Subcutaneous abdominal adipose tissue (tissue), 5 donors: ENCODE measurements at regions not wholly inside any gene's neighbourhood (a gene's known extent, or its start where the extent isn't known, plus 50 kb on each side); places are given as distances from the start of the nearest gene placed in this dataset.

ENCODE experiments used
- H3K27ac ChIP-seq: one replicate; pipeline ENCODE4 v1.7.0; 2013; ENCODE audit warnings: low read depth, mild to moderate bottlenecking, inconsistent platforms, low read length, moderate library complexity
- H3K27me3 ChIP-seq, 5 donors: one replicate each; pipeline ENCODE4 v1.7.0; 2013; ENCODE audit warnings: low read length in 5 of 5, inconsistent platforms in 1 of 5; ENCODE audit not compliant: control insufficient read depth in 5 of 5, insufficient read depth in 4 of 5
- H3K36me3 ChIP-seq, 5 donors: one replicate each; pipeline ENCODE4 v1.7.0; 2013; ENCODE audit warnings: low read length in 5 of 5; ENCODE audit not compliant: control insufficient read depth in 5 of 5, insufficient read depth in 5 of 5
- H3K4me1 ChIP-seq, 5 donors: one replicate each; pipeline ENCODE4 v1.7.0; 2013; ENCODE audit warnings: low read length in 5 of 5, mild to moderate bottlenecking in 3 of 5, moderate library complexity in 1 of 5; ENCODE audit not compliant: control insufficient read depth in 5 of 5, insufficient read depth in 5 of 5
- H3K4me3 ChIP-seq, 5 donors: one replicate each; pipeline ENCODE4 v1.7.0; 2013; ENCODE audit warnings: low read length in 5 of 5, low read depth in 1 of 5
- H3K9ac ChIP-seq, 5 donors: one replicate each; pipeline ENCODE4 v1.7.0; 2013; ENCODE audit warnings: low read length in 5 of 5, mild to moderate bottlenecking in 4 of 5, moderate library complexity in 3 of 5
- H3K9me3 ChIP-seq, 5 donors: one replicate each; pipeline ENCODE4 v1.7.0; 2013; ENCODE audit warnings: low read length in 5 of 5; ENCODE audit not compliant: control insufficient read depth in 5 of 5
- donor health status: healthy.
- donor health status: healthy.
- donor health status: healthy.
- donor health status: healthy.
- donor health status: healthy.

DNA sequence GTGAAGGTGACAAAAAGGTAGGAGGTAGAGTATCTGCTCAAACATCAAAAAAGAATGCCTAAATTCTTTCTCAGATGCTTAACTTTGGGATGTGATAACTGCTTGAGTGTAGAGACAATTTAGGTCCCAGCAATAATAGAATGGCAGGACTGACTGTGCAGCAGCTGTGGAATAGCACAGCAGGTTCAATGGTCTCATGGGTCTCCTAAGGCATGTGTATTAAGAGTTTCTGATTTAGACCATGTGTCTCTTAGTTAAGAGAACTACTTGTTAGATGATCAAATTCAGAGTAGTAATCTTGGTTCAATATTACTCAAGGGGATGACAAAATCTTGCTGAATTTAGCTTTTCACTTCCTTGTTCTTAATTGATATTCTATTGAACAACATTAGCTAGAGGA is 72.0 kb downstream of the ALX1 start:
- Histone ChIP-seq H3K4me3 (no peak overlapping the region), H3K9me3 (no peaks in the 10 kb centered on the region), H3K9ac (no peak overlapping the region), H3K36me3 (no peaks in the 10 kb centered on the region), H3K4me1 (no peaks in the 10 kb centered on the region), H3K27me3 (no peaks in the 10 kb centered on the region), H3K27ac (no peak overlapping the region)

DNA sequence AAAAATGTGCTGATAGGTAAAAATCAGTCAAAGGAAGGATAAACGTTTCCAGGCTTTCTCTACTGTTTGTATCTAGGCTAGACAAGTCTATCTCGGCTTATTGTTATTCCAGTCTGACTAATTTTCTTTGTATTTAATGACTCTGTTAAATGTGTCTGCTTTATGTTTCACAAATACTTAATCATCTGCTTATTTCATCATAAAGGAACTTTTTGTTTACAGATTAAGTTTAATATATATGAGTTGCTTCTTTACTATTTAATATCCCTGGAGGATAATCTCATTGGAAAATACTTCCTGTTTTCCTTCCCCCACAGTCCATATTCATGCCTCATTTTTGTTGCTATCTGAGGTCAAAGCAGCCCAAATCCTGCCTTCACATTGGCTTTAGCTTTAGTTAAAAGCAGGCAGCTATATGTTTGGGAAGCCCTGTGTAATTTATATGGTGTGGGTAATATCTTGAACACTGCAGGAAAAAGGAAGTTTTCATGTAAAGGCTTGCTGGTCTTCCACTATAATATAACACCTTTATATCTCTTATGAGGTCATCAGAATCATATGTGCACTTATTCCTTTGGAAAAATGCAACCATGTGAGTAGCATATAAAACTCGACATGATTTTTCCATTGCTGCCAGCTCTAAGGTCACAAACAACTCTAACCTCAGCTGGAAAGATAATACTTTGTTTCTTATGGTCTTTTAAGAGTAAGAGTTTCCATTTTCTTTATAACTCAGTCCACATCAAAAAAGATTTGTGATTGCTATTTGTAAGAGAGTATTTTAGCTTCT is 76.8 kb downstream of the ALX1 start:
- H3K27ac ChIP-seq, result no peak overlapping the region
- no peaks in the 10 kb centered on the region for H3K27me3 ChIP-seq
- H3K4me1 ChIP-seq, result no peaks in the 10 kb centered on the region
- no peak overlapping the region for H3K9ac ChIP-seq
- no peak overlapping the region for H3K4me3 ChIP-seq
- H3K36me3 ChIP-seq, result no peaks in the 10 kb centered on the region
- H3K9me3 ChIP-seq, result no peaks in the 10 kb centered on the region

DNA sequence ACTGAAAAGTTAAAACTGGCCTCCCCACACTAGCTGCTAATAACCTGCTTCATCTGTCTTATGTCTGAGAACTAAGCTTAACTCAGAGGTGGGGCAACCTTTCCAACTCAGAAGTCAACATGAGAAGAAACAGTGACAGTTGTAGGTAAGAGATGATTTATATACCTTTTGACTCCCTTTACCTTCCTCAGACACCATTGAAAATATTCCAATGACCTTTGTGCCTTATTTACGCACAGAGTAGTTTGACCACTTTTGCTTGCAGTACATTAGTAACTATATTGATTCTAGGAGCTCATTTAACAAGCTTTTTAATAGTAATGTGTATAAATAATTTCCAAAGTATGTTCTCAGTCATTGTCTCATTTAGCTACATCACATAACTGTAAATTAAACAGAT is 77.6 kb downstream of the ALX1 start:
- Histone ChIP-seq H3K4me3 (no peak overlapping the region), H3K9ac (no peak overlapping the region), H3K4me1 (no peaks in the 10 kb centered on the region), H3K27me3 (no peaks in the 10 kb centered on the region), H3K36me3 (no peaks in the 10 kb centered on the region), H3K9me3 (no peaks in the 10 kb centered on the region), H3K27ac (no peak overlapping the region)

DNA sequence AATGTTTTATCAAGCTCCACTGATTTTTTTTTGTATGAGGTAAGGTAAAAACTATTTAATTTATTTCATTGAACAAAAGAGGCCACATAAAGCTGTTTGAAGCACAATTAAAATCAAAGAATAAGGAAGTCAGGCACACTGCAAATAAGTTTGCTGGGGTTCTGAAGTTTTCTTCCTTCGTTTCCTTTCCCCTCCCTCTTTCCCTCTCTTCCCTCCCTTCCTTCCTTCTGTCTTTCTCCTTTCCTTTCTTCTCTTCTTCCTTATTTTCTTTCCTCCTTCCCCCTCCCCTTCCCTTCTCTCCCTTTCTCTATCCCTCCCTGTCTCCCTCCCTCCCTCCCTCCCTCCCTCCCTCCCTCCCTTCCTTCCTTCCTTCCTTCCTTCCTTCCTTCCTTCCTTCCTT is 78.7 kb downstream of the ALX1 start:
- Histone ChIP-seq H3K4me1 (no peaks in the 10 kb centered on the region), H3K9ac (no peak overlapping the region), H3K27me3 (no peaks in the 10 kb centered on the region), H3K36me3 (no peaks in the 10 kb centered on the region), H3K9me3 (no peaks in the 10 kb centered on the region), H3K27ac (no peak overlapping the region), H3K4me3 (no peak overlapping the region)

DNA sequence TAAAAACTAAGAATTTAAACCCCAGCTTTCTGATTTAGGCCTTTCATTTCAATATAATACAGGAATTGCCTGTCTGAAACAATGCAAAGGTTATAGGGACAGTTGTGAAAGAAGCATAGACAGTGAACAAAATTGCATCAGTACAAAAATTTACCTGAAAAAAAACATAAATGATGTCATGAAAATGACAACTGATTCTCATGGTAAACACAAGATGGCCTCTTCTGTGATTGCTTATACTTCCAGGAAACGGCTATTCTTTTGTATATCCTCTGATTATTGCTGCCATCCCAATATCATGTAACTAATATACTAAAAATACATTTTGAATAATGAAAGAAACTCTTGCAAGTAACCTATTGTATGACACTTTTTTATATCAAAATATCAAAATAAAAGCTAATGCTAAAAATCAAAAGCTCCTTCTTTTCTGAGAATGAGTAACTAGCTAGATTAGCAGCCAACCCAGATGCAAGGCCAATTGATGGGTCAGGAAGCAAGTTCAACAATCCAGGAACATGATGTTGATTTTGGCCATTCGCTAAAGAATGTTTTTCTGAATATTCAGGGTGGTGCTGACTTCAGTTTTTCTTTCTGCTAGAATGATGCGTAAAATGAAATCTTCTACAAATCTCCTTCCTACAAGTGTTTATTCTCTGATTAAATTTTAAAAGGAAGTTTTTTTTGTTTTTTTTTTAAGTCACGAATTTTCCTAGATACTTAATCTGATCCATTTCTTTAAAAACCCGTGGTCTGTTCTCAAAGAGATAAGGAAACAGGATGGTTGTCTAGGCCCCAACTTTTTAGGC is 83.6 kb downstream of the ALX1 start:
- Histone ChIP-seq H3K27me3 (no peaks in the 10 kb centered on the region), H3K27ac (no peak overlapping the region), H3K36me3 (no peaks in the 10 kb centered on the region), H3K4me1 (no peaks in the 10 kb centered on the region), H3K9me3 (no peaks in the 10 kb centered on the region), H3K4me3 (no peak overlapping the region), H3K9ac (no peak overlapping the region)

DNA sequence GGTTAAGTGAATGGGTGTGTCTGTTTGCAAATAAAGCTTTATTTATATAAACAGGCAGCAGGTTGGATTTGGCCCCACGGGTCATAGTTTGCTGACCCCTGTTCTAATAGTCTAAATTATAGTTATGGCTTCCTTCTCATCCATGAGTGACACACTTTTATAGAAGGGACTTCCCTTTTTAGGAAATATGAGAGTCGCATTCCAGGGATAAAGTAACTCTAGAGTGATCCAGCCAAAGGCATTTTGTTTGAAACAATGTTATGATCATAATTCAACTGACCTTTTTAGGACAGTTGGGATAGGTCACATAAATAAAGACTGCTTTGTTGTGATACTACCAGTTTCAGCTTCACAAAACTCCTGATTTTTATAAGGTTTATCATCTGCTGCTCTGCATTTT is 87.9 kb downstream of the ALX1 start:
- H3K4me1 ChIP-seq, result no peaks in the 10 kb centered on the region
- no peak overlapping the region for H3K9ac ChIP-seq
- H3K36me3 ChIP-seq, result no peaks in the 10 kb centered on the region
- H3K9me3 ChIP-seq, result no peaks in the 10 kb centered on the region
- H3K4me3 ChIP-seq, result no peak overlapping the region
- H3K27ac ChIP-seq, result no peak overlapping the region
- H3K27me3 ChIP-seq, result no peaks in the 10 kb centered on the region

DNA sequence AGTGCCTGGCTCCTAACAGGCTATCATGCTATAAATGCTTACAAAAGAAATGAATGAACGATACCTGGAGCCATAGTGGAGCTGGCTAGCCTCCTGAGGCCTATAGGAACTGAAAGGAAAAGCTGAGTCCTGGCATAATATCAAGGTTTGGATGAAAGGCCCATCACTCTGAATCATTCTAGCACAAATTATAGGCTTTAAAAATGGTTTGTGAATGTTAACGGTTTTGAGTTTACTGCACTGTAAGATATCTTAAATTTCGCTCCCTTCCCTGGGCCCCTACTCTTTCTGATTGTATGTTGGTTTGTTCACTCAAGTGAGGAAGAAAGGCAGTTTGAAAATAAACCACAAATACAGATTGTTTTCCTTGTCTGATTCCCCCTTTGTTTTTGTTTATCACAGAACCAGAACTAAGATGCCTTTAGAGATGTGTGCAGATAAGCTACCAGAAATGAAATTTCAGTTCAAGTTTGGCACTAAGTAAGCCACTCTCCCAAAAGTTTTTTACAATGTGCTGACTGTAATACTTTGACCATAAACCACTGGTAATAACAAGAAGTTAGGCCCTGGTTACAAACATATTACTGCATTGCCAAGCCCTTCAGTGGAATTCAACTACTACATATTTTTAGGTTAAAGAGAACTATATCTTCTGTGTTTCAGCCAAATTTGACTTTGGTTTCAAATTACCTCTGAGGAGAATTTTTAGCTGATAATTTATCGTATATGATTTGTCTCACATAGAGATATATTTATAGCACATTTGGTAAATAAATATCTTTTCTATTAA is 89.5 kb downstream of the ALX1 start:
- Histone ChIP-seq H3K27ac (no peak overlapping the region), H3K9me3 (no peaks in the 10 kb centered on the region), H3K27me3 (no peaks in the 10 kb centered on the region), H3K9ac (no peak overlapping the region), H3K4me3 (no peak overlapping the region), H3K4me1 (no peaks in the 10 kb centered on the region), H3K36me3 (no peaks in the 10 kb centered on the region)

DNA sequence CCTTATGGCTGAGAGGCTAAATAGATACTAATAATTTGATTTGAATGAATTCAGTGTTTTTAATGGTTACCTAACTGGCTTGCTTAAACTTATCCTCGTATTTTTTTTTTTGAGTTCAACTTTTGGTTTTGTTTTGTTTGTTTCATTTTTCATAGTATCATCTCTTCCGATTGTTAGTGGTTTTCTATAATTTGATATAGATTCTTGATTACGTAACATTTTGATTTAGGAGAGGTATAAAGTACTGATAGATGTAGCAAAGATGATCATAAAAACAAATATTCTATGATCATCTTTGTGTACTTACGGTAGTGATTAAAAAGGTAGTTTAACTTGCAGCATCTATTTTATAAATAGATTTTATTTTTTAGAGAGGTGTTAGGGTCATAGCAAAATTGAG is 93.0 kb downstream of the ALX1 start:
- H3K27me3 ChIP-seq, result no peaks in the 10 kb centered on the region
- H3K9ac ChIP-seq, result no peak overlapping the region
- no peak overlapping the region for H3K27ac ChIP-seq
- H3K36me3 ChIP-seq, result no peaks in the 10 kb centered on the region
- H3K4me3 ChIP-seq, result no peak overlapping the region
- no peaks in the 10 kb centered on the region for H3K9me3 ChIP-seq
- no peaks in the 10 kb centered on the region for H3K4me1 ChIP-seq

DNA sequence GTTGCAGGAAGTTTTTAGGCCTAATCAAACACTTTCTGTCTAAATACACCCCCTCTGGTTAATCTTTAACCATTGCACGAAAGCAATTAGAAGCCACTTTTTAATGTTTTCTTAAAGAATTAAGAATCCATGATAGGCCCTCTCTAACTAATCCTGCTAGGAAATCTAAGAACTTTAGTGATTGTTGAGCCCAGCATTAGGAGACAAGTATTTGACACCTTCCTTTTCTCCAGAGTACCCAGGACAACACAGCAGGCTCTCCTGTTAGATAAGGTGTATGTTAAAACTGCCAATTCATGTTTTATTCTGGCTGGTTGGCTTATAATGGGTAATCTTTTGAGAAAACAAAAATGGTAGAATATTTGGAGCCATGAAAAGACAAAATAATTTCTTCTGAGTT is 95.0 kb downstream of the ALX1 start:
- no peak overlapping the region for H3K4me3 ChIP-seq

DNA sequence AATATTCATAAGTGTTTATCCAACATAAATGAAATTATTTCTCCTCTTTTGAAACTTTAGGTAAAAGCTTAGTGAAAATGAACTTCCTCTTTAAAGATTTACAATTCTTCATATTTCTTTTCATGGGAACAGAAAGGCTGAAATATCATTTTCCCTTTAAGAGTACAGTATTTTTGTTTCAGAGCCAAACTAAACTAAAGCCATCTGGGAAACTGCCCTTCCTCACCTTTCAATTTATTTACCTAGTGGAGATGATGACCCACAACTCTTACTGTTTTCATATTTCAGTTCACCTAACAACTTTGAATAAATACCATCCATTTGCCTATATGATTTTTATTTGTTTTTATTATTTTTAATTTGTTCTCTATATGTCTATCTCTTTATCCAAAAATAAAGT is 105.4 kb downstream of the ALX1 start:
- H3K36me3 ChIP-seq, result no peaks in the 10 kb centered on the region
- no peaks in the 10 kb centered on the region for H3K27me3 ChIP-seq
- H3K27ac ChIP-seq, result no peak overlapping the region
- no peaks in the 10 kb centered on the region for H3K9me3 ChIP-seq
- H3K4me1 ChIP-seq, result no peaks in the 10 kb centered on the region
- no peak overlapping the region for H3K9ac ChIP-seq
- H3K4me3 ChIP-seq, result no peak overlapping the region

More for the DNA sequence above, 95.0 kb downstream of the ALX1 start:
- no peaks in the 10 kb centered on the region for H3K9me3 ChIP-seq
- H3K27ac ChIP-seq, result no peak overlapping the region
- no peaks in the 10 kb centered on the region for H3K36me3 ChIP-seq
- no peaks in the 10 kb centered on the region for H3K27me3 ChIP-seq
- no peaks in the 10 kb centered on the region for H3K4me1 ChIP-seq
- H3K9ac ChIP-seq, result no peak overlapping the region
